GM06990 (cell line): ENCODE measurements at regions not wholly inside any gene's neighbourhood (a gene's known extent, or its start where the extent isn't known, plus 50 kb on each side); places are given as distances from the start of the nearest gene placed in this dataset.
"Not testable (repeated sequence)": the region's sequence is repeated elsewhere in the genome, so short reads cannot be mapped to it uniquely, and the experiment has no call there.

Experiments
- DNase-seq: peaks from one replicate; pipeline ENCODE4 v3.0.0-alpha.2; 2011; ENCODE audit not compliant: insufficient read length; ENCODE audit errors: extremely low read depth
- H3K27me3 ChIP-seq: replicated peaks from 2 replicates; pipeline ENCODE4 v1.6.0; 2011; ENCODE audit warnings: low read length; ENCODE audit not compliant: control insufficient read depth, insufficient read depth
- H3K36me3 ChIP-seq: 2 replicates; pipeline ENCODE4 v1.5.1; 2011; ENCODE audit warnings: low read length; ENCODE audit not compliant: control insufficient read depth, insufficient read depth
- H3K4me3 ChIP-seq: replicated peaks from 2 replicates; pipeline ENCODE4 v1.5.1; 2011; ENCODE audit warnings: low read depth, mild to moderate bottlenecking, control low read depth, low read length
- CTCF ChIP-seq: IDR thresholded peaks from 2 replicates; pipeline ENCODE4 v1.5.1; 2011; ENCODE audit warnings: low read length, control low read depth, mild to moderate bottlenecking, inconsistent platforms; ENCODE audit not compliant: insufficient read depth, poor library complexity, severe bottlenecking

- no peak for TF ChIP-seq CTCF
- Histone ChIP-seq H3K27me3 (no peaks in the 10 kb centered on the region), H3K4me3 (no peak overlapping the region), H3K36me3 (no peaks in the 10 kb centered on the region)
- DNase-seq: no peak
Observed at GRCh38 chr4:14920759-14921320, 81.4 kb upstream of the CPEB2 start.

GRCh38 chr4:14921781-14922180, 80.5 kb upstream of the CPEB2 start:
- not testable (repeated sequence) for DNase-seq

GRCh38 chr4:14924076-14924811, 78.0 kb upstream of the CPEB2 start:
- Histone ChIP-seq H3K4me3 (no peak overlapping the region), H3K27me3 (no peaks in the 10 kb centered on the region), H3K36me3 (no peaks in the 10 kb centered on the region)
- DNase-seq: no peak
- TF ChIP-seq CTCF: no peak

More at GRCh38 chr4:14921781-14922180, 80.5 kb upstream of the CPEB2 start:
- H3K4me3 ChIP-seq, H3K36me3 ChIP-seq, H3K27me3 ChIP-seq: not testable (repeated sequence)

GRCh38 chr4:14924812-14925344, 77.4 kb upstream of the CPEB2 start:
- Histone ChIP-seq H3K36me3 (no peaks in the 10 kb centered on the region), H3K4me3 (no peak overlapping the region), H3K27me3 (no peaks in the 10 kb centered on the region)
- TF ChIP-seq CTCF: no peak
- DNase-seq: no peak

- H3K27me3 ChIP-seq: no peaks in the 10 kb centered on the region
- no peak for DNase-seq
- no peak overlapping the region for H3K4me3 ChIP-seq
- H3K36me3 ChIP-seq: no peaks in the 10 kb centered on the region
- TF ChIP-seq CTCF: no peak
Observed at GRCh38 chr4:14925471-14925870, 76.8 kb upstream of the CPEB2 start.

- no peaks in the 10 kb centered on the region for H3K36me3 ChIP-seq
- no peak for DNase-seq
- no peaks in the 10 kb centered on the region for H3K27me3 ChIP-seq
- no peak for TF ChIP-seq CTCF
- H3K4me3 ChIP-seq: no peak overlapping the region
Observed at GRCh38 chr4:14926368-14926767, 75.9 kb upstream of the CPEB2 start.
